ENCODE measurements at regions not wholly inside any gene's neighbourhood (a gene's known extent, or its start where the extent isn't known, plus 50 kb on each side); places are given as distances from the start of the nearest gene placed in this dataset.

DNA sequence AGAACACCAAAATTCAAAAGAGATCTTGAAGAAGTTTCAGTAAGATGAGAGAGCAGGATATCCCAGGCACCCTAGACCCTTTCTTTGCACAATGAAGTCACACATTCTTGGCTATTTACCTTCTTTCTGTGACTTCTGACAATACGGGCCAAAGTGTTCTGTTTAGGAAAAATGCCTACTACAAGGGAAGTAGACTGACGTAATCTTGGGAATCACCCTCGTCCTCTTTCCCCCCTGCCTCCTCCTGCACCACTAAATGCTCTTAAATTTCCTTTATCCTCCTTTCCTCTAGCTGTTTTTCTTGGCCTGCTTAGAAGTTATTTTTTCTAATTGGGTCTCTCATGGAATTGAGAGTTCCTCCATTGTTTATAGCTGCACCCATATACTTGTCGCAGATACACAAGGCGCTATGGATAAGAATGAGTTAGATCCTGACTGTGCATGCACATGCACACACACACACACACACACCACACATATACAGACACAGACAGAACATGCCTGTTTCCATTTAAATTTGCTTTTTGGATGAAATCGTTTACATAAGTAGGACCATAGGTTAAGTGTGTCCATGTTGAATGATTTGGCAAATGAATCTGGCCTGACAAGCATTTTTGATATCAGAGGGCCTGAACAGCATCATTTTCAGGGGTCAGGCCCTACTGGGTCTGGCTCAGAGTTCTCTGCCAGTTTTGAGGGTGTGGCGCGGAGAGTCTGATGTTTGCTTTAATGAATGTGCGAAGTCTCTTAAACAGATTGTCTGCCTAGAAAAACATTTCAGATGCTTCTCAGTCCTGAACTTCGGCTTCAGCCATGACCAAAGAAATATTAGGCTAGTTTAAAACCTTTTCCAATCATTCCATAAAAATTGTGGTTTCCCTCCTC, 131.9 kb upstream of the NT5C1B start:
- H3K4me3 ChIP-seq (ENCODE audit: low read depth, low read length) = no peak overlapping the region
- TF ChIP-seq, protein P1, sequence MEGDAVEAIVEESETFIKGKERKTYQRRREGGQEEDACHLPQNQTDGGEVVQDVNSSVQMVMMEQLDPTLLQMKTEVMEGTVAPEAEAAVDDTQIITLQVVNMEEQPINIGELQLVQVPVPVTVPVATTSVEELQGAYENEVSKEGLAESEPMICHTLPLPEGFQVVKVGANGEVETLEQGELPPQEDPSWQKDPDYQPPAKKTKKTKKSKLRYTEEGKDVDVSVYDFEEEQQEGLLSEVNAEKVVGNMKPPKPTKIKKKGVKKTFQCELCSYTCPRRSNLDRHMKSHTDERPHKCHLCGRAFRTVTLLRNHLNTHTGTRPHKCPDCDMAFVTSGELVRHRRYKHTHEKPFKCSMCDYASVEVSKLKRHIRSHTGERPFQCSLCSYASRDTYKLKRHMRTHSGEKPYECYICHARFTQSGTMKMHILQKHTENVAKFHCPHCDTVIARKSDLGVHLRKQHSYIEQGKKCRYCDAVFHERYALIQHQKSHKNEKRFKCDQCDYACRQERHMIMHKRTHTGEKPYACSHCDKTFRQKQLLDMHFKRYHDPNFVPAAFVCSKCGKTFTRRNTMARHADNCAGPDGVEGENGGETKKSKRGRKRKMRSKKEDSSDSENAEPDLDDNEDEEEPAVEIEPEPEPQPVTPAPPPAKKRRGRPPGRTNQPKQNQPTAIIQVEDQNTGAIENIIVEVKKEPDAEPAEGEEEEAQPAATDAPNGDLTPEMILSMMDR (IDR thresholded peaks at IDR 0.05; ENCODE audit: low read depth, low read length, missing control alignments) = no peak
- in situ Hi-C loops (cut with HindIII; ENCODE audit: low sequenced_read_pairs) = no loop called here
- no peak for DNase-seq (ENCODE audit: low read depth)

DNA sequence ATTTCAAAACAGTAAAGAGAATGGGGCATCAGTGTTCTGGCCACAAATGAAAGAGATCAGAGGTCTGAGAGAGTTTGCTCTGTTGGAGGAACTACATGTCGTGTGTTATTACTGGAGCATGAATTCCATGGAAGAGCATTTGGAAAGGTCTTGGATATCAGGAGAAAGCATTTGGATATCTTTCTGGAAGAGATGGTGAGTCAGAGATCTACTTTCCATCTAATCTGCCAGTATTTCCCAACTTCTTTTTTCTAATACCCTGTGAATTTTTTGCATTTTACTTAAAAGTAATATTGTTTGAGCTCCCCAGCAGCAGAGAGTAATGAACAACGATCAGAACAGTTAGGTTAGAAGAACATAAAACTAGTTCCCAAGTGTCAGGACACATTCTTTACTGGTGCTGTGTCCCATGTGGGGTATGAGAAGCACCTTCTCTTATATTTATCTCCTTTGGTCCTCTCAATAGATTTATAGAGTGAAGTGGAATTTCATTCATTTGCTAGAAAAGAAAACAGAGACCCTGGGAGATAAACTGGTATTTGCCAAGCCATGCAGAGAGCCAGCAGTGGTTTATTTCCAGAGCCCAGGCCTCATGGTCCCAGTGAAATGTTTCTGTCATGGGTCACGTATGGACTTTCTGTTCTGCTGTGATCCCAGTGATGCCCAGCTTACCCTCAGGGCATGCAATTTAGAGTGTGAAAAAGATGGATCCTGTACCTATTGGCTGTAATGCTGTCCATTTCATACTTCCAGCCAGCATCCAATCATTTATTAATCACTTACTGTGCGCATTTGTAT, 130.8 kb upstream of the NT5C1B start:
- H3K4me3 ChIP-seq (ENCODE audit: low read depth, low read length) = no peak overlapping the region
- in situ Hi-C loops (cut with HindIII; ENCODE audit: low sequenced_read_pairs) = no loop called here
- DNase-seq (ENCODE audit: low read depth) = peak; percentile 74
- TF ChIP-seq, protein P1 (IDR thresholded peaks at IDR 0.05; ENCODE audit: low read depth, low read length, missing control alignments) = no peak

GRCh38 chr2:18708203-18708715, 118.9 kb upstream of the NT5C1B start:
- TF ChIP-seq, protein P1 (IDR thresholded peaks at IDR 0.05; ENCODE audit: low read depth, low read length, missing control alignments) = no peak
- no peak for DNase-seq (ENCODE audit: low read depth)
- H3K4me3 ChIP-seq (ENCODE audit: low read depth, low read length) = no peak overlapping the region
- in situ Hi-C loops (cut with HindIII; ENCODE audit: low sequenced_read_pairs) = no loop called here

GRCh38 chr2:18706001-18706400, 116.6 kb upstream of the NT5C1B start:
- no peak for DNase-seq (ENCODE audit: low read depth)
- TF ChIP-seq, protein P1 (IDR thresholded peaks at IDR 0.05; ENCODE audit: low read depth, low read length, missing control alignments) = no peak
- in situ Hi-C loops (cut with HindIII; ENCODE audit: low sequenced_read_pairs) = no loop called here
- H3K4me3 ChIP-seq (ENCODE audit: low read depth, low read length) = no peak overlapping the region

GRCh38 chr2:18704276-18704675, 114.9 kb upstream of the NT5C1B start:
- in situ Hi-C loops (cut with HindIII; ENCODE audit: low sequenced_read_pairs) = no loop called here
- no peak overlapping the region for H3K4me3 ChIP-seq (ENCODE audit: low read depth, low read length)
- no peak for DNase-seq (ENCODE audit: low read depth)

DNA sequence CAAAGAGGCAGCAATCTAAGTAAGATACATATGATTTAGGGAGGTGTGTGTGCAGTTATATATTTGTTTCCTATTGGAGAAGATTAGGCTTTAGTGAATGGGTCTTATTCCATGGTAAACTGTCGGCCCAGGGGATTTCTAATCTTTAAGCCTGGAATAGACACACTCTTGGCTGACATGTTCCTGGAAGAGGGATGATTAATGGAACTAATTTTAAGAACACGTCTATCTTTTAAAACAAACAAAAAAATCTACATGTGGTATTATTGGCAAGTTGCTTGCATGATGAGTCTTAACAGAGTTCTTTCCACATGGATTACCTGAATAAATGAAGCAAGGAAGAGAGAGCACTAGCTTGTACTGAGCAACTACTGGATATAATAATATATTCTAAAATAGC, 114.2 kb upstream of the NT5C1B start:
- H3K4me3 ChIP-seq (ENCODE audit: low read depth, low read length) = no peak overlapping the region
- in situ Hi-C loops (cut with HindIII; ENCODE audit: low sequenced_read_pairs) = no loop called here
- TF ChIP-seq, protein P1 (IDR thresholded peaks at IDR 0.05; ENCODE audit: low read depth, low read length, missing control alignments) = no peak
- peak; percentile 28 for DNase-seq (ENCODE audit: low read depth)

More at GRCh38 chr2:18704276-18704675, 114.9 kb upstream of the NT5C1B start:
- TF ChIP-seq, protein P1 (IDR thresholded peaks at IDR 0.05; ENCODE audit: low read depth, low read length, missing control alignments) = no peak

Data from astrocyte of the cerebellum (primary cell).